Effector CD4-positive, alpha-beta T cell (primary cell): ENCODE measurements at regions not wholly inside any gene's neighbourhood (a gene's known extent, or its start where the extent isn't known, plus 50 kb on each side); places are given as distances from the start of the nearest gene placed in this dataset.
"Not testable (repeated sequence)": the region's sequence is repeated elsewhere in the genome, so short reads cannot be mapped to it uniquely, and the experiment has no call there.

Experiments used
- DNase-seq: peaks from one replicate; pipeline ENCODE4 v3.0.0-alpha.2; 2020

DNA sequence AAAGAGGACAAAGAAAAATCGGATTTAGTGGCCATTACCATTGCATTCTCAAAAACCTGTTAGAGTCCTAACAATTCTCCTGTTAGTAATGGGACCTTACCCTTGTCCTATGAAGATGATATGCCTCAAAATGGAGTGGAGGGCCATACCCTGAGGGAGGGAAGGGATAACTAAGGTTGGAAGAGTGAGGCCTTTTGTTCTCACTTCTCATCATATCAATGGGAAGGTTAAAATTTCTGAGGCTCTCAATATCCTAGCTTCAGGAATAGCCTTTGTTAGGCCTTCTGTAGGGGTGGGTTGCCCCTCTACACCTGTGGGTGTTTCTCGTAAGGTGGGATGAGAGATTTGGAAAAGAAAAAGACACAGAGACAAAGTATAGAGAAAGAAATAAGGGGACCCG, 109.4 kb upstream of the SGIP1 start:
- not testable (repeated sequence) for DNase-seq

- DNase-seq: no peak
Measured at GRCh38 chr1:66426239-66426853, 107.6 kb upstream of the SGIP1 start.

DNA sequence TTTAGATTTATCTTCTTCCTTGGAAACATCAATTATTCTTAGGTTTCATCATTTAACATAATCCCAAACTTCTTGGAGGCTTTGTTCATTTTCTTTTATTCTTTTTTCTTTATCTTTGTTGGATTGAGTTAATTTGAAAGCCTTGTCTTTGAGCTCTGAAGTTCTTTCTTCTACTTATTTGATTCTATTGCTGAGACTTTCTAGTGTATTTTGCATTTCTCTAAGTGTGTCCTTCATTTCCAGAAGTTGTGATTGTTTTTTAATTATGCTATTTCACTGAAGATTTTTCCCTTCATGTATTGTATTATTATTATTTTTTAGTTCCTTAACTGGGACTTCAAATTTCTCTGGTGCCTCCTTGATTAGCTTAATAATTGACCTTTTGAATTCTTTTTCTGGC, 103.1 kb upstream of the SGIP1 start:
- not testable (repeated sequence) for DNase-seq

DNA sequence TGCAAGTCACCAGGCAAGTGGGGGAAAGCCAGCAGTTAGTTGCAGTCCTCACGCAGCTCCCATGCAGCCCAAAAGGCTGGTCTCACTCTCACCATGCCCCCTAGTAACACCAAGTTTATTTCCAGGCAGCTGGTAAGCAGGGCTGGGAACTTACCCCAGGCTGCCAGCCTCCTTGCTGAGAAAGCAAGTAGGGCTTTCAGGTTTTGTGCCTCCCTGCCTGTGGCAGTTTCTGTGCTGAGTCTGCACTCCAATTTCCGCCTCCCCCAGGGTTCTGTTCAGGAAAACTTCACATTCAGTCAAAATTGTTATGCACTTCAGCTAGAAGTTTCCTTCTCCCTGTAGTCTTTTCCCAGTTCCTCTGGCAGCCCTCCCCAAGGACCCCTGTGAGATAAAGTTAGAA, 102.0 kb upstream of the SGIP1 start:
- no peak for DNase-seq

DNA sequence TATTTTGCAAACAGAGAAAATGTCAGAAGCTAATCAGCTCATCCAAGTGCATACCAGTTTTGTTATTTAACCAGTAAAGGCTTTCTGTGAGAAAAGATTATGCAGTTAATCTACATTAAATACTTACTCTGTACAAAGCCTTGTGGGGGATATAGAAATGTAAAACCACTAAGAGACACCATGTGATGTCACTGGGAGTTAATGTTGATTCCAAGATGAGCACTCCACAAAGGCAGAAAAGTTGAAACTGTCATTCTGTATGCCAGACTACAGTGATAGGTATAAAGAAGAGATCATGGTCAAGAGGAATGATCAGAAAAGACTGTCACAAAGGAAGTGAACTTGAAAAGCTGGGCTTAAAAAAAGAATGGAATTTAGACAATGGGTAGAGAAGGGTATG, 100.3 kb upstream of the SGIP1 start:
- no peak for DNase-seq

DNA sequence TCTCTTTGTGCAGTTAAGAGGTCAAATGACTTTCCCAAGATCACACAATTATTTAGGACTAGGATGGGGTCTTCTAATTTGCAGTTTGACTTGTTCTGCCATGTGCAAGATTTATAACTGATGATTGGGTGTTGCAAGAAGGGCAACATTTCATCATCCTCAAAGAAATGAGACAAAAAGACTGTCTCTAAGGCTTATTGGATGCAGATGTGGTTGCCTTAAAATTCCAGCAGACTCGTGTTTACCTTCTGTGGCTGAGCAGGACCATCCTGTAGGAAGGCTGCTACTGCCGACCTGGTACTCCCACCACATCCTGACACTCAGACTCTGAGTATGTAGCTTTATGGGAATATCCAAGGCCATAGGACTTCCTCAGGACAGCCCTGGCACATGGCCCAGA, 99.9 kb upstream of the SGIP1 start:
- DNase-seq: no peak

GRCh38 chr1:66435541-66435940, 98.4 kb upstream of the SGIP1 start:
- DNase-seq: no peak

- peak; percentile 7 for DNase-seq
Measured at GRCh38 chr1:66436378-66437135, 97.4 kb upstream of the SGIP1 start.

GRCh38 chr1:66437136-66437401, 96.9 kb upstream of the SGIP1 start:
- no peak for DNase-seq

DNA sequence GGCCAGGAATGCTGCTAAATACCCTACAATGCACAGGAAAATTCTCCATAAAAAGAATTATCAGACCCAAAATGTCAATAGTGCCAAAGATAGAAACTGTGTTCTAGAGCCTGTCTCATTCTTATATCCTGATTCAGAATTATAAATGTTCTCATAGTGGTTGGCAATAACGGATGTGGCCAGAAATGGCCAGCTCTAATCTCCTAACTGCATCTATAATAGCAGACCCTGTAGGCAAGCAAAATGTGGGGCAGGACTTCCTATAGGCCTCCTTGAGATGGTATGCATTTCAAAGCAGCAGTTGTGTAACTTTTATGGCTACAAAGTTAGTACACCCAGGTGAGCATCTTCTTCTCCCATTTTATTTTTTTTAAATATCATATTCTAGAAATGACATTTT, 95.9 kb upstream of the SGIP1 start:
- DNase-seq: no peak

DNA sequence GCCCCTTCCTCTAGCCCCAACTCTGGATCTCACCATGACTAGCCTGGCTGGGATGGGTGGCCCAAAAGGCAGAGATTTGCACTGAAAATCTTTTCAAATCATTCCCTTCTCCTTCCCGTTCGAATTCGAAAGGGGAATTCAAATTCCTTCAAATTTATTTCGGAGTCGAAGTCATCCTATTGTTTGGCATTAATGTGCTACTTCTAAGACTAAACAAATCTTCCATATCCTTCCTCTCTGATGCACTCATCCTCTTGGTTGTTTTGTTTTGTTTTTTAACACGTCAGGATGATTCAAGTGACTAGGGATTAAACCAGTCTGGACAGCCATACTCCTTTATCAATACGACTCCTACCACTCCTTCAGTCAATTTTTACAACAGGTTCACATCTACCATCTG, 95.5 kb upstream of the SGIP1 start:
- DNase-seq: no peak

GRCh38 chr1:66439031-66439740, 94.8 kb upstream of the SGIP1 start:
- DNase-seq: no peak

DNA sequence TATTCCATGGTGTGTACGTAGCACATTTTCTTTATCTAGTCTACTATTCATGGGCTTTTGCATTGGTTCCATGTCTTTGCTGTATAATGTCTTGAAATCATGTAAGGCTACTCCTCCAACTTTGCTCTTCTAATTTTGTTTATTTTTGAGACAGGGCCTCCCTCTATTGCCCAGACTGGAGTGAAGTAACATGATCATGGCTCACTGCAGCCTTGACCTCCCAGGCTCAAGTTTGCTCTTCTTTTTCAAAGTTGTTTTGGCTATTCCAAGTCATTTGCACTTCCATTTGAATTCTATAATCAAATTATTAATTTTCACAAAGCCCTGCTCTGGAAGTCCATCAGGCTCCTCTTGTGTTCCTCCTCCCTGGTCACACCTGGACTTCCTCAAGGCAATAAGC, 90.2 kb upstream of the SGIP1 start:
- no peak for DNase-seq

DNA sequence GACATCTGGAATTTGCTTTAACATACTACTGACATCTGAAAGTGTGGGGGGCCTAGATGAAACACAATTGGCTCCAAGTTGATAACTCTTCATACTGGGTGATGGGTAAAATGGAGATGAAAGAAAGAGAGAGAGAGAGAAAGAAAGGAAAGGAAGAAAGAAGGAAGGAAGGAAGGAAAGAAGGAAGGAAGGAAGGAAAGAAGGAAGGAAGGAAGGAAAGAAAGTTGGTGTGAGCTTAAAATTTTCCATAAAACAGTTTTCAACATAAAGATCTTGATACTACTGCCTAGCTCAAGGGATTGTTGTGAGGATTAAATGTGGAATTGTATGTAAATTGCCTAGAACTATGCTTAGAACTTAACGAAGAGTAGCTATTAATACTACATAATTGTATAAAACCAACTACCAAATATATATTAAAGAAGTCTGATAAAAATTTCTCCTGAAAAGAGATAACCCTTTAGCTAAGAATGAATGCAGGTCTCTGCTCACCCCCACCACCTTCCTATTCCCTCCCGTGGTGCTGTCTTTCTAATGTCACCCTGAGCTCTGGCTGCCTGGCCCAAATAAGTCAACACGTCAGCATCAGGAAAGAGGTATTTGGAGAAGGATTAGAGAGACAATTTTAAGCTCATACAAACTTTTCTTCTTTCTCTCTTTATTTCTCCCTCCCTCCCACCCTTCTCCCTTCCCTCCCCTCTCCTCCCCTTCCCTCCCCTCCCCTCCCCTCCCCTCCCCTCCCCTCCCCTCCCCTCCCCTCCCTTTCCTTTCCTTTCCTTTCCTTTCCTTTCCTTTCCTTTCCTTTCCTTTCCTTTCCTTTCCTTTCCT, 89.3 kb upstream of the SGIP1 start:
- DNase-seq: no peak

DNA sequence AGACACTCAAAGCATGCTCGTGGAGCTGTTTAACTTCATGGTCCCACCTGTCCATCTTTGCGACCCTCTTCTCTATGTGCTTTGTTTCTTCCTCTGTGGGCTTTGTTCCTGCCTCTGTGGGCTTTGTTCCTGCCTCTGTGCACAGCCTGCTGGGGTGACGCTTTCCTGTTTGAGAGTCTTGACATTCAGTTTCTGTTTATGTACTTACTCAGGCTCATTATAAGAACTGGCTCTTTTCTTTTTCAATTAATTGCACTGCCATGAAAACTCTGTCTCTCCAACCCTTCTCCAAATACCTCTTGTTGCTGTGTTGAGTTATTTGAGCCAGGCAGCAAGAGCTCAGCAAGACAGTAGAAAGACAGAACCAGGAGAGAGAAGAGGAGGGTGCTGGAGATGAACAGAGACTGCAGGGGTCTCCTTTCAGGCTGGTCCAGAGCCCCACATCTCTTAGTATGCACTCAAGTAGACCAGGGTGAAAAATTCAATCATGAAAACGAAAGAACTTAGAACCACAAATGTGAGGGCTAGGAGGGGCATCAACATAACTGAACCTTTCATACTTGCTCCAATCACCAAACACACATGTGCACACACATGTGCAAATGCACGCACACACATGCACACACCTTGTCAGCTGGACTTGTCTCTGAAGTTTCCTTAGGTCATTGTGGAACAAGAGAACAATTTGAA, 88.3 kb upstream of the SGIP1 start:
- peak; percentile 24 for DNase-seq

DNA sequence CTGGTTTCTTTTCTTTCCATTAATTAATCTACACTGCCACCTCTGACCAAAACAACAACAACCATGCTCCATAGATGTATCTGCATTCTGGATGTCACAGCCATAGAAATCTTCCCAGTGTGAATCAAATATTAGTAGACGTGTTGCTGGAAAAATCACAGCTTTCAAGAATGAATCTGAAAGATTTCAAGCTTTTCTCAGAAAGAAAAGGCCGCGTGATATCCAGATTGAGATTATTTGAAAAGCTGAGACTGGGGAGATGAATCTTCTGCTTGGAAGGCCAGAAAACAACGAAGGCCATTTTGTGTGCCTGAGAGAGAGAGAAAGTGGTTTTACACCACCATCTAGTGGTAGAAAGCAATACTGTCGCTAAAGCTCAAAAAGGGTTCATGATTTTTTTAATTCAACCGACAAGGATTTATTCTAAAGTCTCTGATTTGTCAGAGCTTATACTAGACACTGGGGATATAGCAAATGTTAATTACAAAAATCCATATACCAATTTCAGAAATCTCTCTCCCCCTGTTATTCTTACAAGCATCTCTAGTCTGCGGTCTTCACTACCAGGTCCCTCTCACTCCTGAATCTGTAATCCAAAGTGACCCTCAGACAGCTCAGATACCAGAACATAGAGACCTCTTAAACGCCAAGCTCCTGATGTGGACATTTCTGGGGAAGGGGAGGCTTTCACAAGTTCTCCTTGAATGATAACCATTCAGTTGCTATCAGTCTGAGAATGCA, 87.5 kb upstream of the SGIP1 start:
- DNase-seq: peak; percentile 31

- DNase-seq: no peak
Measured at GRCh38 chr1:66450043-66450514, 83.9 kb upstream of the SGIP1 start.

DNA sequence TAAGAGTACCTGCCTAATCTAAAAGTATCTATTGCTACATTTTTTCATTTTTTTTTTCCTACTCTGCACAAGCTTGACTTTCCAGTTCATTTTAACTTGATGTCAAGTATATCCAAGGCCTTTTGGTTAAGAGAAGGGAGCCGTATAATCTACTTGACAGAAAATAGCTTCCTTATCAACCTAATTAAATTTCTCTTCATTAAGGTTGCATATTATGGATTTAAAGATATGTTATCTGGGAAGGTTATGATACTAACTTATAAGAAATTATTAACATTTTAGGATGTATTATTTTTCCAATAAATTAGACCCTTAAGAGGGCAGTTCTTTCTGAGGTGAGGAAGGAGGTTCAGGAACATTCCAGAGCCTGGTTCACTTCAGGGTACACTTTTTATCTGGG, 83.1 kb upstream of the SGIP1 start:
- no peak for DNase-seq

DNA sequence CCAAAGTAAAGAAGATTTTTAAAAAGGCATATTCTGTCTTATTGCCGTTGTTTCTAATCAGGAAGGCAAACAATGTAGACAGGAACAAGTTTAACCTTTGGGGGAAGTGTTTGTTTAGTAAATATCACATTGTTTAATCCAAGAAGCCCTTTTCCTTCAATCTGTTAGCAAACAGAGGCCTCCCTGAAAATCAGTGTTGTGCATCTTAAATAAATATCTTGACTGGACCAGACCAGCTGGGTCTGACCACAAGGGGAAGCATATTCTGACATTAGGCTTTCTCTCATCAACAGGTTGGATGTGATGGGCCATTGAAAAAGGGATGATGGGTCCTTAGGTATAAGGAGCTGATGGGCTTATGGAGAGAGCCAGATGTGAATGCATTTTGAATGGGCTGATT, 81.8 kb upstream of the SGIP1 start:
- no peak for DNase-seq

GRCh38 chr1:66452982-66453381, 81.0 kb upstream of the SGIP1 start:
- DNase-seq: no peak

DNA sequence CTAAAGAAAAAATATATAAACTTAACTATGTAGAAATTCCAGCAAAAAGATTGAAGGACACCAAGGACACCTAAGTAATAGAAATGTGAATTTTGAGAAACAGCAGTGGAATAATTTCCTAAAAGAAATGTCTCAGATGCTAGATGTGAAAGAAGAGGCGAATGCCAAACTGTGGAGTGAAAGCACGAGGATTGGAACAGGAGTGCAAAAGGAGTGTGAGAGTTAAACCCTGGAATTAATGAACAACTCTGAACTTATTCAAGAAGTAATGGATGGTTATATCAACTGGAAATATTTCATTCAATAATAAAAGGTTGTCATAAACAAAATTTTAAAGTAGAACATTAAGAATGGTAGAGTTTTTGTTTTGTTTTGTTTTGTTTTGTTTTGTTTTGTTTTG, 78.5 kb upstream of the SGIP1 start:
- no peak for DNase-seq

- DNase-seq: no peak
Measured at GRCh38 chr1:66460776-66461175, 73.2 kb upstream of the SGIP1 start.
